Jurkat, Clone E6-1 (cell line): ENCODE measurements at regions not wholly inside any gene's neighbourhood (a gene's known extent, or its start where the extent isn't known, plus 50 kb on each side); places are given as distances from the start of the nearest gene placed in this dataset.

Source experiments
- DNase-seq: peaks from one replicate; pipeline ENCODE4 v3.0.0-alpha.2; 2011; ENCODE audit warnings: low read depth, low spot score
- H3K4me3 ChIP-seq: 2 replicates; pipeline ENCODE4 v1.5.1; 2011; ENCODE audit warnings: mild to moderate bottlenecking, low read length, control low read depth, moderate library complexity

DNA sequence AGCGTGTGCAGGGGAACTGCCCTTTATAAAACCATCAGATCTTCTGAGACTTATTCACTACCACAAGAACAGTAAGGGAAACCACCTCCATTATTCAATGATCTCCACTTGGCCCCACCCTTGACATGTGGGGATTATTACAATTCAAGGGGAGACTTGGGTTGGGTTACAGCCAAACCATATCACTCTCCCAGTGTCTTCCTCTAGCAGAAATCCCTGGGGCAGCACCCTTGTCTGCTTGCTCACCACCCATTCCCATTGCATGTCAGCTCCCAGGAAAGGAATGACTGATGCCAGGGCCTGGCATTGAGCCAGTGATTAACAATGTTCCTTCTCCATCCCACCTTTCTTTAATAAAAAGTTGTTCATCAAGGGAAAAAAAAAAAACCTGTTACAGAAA, 199.0 kb downstream of the IRX1 start:
- H3K4me3 ChIP-seq, result no peak overlapping the region
- no peak for DNase-seq

DNA sequence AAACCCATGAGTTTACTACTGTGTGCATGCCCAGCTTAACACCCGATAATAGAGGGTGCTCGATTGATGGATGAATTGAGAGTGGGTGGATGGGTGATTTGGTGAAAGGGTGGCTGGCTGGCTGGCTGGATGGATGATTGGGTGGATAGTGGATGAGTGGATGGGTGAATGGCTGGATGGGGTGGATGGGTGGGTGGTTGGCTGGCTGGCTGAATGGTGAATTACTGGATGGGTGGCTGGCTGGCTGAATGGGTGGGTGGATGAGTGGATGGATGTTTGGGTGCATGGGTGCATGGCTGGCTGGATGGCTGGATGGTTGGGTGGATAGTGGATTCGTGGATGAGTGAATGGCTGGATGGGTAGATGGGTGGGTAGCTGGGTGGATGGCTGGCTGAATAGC, 201.1 kb downstream of the IRX1 start:
- no peak for DNase-seq

DNA sequence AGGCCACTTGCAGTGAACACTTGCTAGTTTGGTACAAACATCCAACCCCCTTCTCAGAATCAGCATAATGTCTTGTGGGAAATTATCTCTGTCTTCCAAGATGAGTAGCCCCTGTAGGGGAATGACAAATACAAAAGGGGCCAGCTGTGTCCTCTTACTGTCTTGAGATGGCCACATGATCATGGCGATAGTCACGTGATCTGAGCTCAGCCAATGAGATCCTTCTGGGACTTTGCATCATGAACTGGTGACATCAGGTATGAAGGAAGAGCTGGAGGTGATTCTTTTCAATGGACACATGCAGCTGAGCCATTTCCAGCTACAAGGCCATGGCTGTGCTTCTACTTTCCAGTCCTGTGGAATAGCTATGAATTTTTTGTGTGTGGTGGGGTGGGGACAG, 206.3 kb downstream of the IRX1 start:
- DNase-seq, result no peak
- no peak overlapping the region for H3K4me3 ChIP-seq

More for the DNA sequence above, 201.1 kb downstream of the IRX1 start:
- no peak overlapping the region for H3K4me3 ChIP-seq

DNA sequence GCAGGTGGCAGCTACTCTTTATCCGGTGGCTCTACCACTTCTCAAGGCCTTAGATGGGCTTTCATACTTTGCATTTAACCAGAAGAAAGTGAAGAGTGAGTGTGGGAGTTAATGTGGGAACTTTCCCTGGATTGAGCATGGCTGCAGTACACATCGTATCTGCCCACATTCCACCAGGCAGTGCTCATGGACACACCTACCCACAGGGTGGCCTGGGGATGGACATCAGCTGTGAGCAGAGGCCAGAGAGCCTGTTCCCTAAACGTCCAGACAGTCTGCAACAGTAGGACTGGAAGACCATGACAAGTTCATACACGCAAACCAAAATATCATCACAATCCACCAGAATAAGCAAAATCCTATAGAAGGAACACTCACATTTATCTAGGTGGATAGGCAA, 213.8 kb downstream of the IRX1 start:
- no peak overlapping the region for H3K4me3 ChIP-seq
- DNase-seq, result no peak

DNA sequence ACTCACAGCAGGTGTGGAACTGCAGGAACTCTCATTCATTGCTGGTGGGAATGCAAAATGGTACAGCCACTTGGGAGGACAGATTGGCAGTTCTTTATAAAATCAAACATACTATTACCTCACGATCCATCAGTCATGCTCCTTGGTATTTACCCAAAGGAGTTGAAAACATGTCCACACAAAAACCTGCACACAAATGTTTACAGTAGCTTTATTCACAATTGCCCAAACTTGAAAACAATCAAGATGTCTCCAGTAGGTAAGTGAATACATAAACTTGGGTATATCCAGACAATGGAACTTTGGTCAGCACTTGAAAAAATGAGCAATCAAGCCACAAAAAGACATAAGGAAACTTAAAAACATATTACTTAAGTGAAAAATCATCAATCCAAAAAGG, 215.5 kb downstream of the IRX1 start:
- no peak overlapping the region for H3K4me3 ChIP-seq
- no peak for DNase-seq

DNA sequence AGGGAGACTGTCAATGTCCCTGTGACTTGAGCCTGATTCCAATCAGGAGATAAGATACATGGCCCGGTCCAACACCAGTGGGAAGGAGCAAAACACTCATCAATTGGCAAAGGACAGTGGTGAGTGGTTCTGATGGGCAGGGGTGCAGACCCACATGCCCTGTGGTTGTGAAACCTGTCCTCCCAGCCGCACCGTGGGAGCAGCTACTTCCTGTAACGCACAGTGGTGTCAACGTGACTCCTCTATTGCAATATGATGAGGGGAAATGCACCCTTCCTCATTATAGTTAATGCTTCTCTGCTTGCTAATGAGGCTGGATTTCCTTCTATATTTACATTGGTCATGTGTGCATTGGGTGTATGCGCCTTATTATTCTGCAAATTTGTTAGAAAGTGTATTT, 223.0 kb downstream of the IRX1 start:
- peak; percentile 12 for DNase-seq
- no peak overlapping the region for H3K4me3 ChIP-seq

DNA sequence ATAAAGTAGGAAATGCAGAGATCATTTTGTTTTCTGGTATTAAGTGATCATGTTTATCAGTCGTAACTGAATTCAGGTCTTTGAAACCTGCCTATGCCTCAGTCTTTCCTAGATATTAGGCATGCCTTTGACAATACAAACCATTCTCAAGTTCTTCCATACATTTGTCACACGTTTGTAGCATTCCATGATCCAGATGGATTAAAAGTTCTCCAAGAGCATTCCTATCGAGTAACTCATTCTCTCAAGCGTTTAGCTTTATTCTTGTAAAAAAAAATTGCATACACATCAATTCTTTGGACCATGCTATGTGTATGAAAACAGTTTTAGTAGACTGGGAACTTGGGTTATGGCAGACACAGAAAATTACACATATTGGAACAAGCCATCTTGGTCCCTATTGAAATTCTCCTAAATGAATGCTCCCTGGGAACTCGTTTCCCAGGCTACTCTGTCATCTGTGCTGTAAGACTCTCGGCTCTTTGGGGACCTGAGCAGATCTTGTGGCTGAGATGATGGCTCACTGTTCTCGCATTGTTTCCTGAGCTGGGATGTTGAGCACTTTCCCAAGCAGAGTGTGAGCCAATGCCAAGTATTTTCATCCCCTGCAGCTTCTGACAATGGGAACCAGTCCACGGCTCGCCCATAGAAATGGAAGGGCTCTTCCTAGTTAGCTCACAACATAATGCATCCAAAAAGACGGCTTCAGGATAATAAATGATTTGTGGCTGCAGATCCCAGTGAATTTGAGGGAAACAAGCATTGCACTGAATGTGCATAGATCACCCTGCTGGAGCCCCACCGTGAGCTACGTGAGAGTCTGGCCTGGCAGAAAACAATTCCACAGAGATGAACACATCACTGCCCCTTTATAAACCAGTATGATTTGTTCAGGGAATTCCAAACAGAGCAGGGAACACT, 230.2 kb downstream of the IRX1 start:
- no peak overlapping the region for H3K4me3 ChIP-seq
- DNase-seq, result no peak

DNA sequence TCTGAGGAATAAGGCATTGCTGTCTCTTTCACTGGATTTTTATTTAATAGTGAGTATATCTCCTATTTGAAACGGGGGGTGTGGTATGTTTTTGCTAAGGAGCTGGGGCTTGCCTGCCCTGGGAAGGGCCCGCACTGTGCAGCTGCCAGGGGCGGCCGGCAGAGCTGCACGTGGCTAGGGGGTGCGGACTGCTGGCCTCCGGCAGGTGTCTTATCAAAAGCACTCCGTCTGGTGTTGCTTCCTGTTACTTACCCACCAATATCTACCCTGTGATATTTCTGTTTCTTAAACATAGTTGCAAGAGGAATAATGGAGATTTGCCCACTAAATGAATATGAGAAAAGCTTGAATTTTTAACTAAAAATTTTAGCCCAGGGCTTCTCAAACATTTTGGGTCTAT, 232.0 kb downstream of the IRX1 start:
- peak; percentile 68 for DNase-seq
- no peak overlapping the region for H3K4me3 ChIP-seq

DNA sequence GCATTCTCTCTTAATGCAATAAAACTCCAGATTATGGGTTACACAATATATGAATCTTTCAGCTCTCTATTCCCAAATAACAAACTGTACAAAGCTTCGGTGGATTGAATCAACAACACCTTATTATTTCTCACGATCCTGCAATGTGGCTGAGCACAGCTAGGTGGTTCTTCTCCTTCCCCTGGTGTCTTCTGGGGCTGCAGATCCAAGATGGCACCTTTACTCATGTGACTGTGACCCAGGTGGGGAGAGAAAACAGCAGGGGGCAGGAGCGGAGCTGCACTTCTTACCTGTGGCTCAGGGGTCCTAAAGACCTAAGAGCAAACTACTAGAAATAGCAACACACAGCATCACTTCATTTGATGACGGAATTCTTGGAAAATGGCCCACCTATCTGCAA, 233.1 kb downstream of the IRX1 start:
- peak; percentile 20 for DNase-seq
- H3K4me3 ChIP-seq, result no peak overlapping the region

DNA sequence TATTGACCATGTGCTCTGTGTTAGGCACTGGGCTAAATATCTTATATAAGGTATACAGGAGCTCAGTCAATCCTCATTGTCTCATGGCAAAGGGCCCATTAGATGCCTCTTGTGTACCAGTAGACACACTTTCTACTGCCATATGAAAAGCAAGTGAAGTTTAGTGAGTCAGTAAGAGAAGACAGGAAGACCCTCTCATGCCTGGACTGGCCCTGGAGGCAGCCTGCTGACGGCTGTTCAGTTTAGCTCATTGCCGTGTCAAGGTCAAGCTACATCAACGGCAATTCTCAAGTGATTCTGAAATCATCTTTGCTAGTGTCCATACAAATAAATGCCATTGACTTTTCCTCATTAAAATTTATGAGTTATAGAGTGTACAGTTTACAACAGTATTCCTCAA, 237.9 kb downstream of the IRX1 start:
- no peak overlapping the region for H3K4me3 ChIP-seq
- DNase-seq, result no peak

DNA sequence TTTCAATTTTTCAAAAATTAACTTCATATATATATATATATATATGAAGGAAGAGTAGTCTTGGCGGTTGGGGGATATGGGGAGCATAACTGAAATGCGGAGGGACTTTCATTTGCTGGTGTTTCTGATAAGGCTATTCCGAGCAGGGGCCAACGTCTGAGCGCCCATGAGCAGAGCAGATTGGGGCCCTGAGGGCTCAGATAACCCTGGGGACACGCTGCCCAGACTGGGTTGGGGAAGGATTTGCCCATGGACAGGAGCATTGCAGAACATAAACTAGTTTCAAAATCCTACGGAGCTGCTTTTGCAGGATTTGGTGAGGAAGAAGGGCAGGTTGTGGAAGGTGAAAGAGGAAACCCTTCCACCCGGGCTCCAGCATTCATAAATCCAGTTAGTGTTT, 240.2 kb downstream of the IRX1 start:
- no peak overlapping the region for H3K4me3 ChIP-seq
- no peak for DNase-seq

DNA sequence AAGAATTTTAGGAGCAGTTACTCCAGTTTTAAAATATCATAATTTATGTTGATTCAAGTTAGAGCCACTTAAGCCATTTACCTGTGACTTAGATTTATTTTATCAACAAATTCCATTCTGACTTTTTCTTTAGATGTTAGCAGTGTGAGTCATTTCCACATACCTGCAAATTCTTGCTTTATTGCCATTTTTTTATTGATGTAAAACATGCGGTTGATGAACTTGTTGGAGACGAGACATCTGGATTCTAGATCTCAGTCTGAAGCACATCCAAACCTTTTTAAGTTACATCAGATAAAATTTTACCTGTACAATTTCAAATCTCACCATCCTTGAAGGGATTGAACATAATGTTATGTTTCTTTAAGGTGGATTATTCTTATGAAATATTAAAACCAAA, 240.9 kb downstream of the IRX1 start:
- no peak overlapping the region for H3K4me3 ChIP-seq
- DNase-seq, result no peak

DNA sequence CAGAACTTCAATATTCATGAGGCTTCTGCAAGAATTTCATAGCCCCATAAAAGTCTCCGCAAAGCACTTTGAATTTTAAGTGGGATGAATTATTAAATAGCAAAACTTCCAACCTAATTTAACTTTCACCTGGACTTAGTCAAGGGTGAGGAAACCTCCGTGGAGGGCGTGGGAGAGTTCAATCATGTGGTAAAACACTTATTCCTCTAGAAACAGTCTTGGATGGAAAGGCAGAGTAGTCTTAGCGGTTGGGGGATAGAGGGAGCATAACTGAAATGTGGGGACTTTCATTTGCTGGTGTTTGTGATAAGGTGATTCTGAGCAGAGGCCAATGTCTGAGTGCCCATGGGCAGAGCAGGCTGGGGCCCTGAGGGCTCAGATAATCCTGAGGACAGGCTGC, 241.9 kb downstream of the IRX1 start:
- no peak overlapping the region for H3K4me3 ChIP-seq
- DNase-seq, result no peak

DNA sequence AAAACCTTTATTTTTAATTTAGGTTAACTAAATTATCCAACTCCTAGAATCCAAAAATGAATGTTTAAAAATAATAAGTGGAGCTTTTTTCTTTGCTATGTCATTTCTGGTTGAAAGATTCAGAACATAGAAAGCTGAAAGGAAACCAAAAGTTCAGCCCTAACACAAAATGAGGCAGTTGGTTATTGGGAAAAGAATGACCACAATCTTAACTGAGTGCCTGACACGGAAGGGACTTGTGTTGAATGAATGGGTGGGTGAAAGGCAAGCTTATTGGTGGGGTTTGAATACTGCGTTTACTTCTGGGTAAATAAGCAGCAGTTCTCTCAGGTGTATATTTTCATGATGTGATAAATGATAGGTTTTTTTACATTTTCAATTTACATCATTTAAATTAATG, 243.5 kb downstream of the IRX1 start:
- no peak for DNase-seq
- H3K4me3 ChIP-seq, result no peak overlapping the region

DNA sequence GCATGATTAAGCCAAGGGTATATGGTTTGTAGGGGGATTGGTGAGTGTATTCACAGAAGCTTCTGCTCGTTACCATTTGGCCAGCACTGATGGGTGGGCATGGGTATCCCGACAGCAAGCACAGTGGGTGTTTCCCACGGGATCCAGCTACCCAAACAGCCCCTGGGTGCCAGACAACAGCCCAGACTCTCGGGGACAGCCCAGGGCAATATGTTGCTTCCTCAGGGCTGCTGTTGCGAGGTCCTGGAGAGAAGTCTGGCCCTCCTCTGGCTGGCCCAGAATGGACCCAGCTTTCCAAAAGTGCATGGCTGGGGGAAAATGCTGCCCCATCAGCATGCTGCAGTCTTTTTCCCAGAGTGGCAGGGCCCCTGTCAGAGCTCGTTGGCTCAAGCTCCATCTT, 247.0 kb downstream of the IRX1 start:
- DNase-seq, result no peak
- H3K4me3 ChIP-seq, result no peak overlapping the region

DNA sequence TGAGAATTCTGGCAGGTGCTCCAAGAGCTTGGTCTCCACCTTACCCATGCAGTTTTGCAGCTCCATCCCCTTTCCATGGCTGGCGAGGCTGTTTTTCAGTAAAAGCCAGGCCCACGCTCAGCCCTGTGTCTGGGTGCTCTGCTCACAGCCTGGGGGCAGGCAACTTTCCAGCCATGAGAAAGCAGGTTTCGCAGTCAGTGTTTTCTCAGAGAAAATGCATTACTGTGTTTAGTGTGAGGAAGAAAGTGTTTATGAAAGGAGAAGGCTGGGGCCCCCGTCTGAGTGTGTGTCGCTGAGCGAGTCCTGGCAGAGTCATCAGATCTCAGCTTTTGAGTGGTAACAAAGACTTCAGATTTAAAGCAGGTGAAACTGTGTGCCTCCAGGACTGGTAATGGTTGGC, 248.1 kb downstream of the IRX1 start:
- no peak for DNase-seq

DNA sequence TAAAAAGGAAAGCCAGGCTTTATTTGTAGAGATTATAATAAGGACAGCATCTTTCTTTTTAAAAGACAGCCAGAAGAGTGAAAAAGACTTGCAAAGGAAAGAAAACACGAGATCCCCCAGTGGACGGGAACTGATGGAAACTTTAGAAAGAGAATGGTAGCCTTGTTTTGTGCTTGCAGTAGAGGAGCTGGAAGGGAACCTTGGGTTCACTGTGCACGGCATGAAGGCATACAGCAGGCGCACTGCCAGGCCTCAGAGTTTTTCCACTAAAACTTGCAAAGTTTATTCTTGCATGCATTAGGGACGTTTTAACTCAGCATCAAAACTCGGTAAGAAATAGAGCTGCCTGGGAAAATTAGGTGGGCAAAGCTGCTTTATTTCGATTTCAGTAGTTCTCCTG, 248.6 kb downstream of the IRX1 start:
- DNase-seq, result no peak
- H3K4me3 ChIP-seq, result no peak overlapping the region

More for the DNA sequence above, 248.1 kb downstream of the IRX1 start:
- H3K4me3 ChIP-seq, result no peak overlapping the region

DNA sequence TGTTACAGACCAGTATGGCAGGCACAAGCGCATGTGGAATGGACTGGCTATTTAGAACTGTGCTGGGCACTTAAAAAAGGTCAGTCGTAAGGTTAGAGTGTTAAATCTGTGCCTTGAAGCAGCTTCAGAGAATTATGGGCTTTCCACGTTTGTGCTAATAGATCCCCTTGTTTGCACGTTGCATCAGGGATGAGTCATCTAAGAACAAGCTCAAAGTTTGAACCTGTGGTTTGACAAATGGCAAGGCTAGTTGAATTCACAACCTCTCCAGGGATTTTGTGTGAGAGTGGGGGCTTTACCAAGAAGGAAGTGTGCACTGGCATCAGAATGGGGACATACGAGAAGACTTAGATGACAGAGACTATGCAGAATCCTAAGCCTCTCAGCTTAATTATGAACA, 249.6 kb downstream of the IRX1 start:
- H3K4me3 ChIP-seq, result no peak overlapping the region
- no peak for DNase-seq

DNA sequence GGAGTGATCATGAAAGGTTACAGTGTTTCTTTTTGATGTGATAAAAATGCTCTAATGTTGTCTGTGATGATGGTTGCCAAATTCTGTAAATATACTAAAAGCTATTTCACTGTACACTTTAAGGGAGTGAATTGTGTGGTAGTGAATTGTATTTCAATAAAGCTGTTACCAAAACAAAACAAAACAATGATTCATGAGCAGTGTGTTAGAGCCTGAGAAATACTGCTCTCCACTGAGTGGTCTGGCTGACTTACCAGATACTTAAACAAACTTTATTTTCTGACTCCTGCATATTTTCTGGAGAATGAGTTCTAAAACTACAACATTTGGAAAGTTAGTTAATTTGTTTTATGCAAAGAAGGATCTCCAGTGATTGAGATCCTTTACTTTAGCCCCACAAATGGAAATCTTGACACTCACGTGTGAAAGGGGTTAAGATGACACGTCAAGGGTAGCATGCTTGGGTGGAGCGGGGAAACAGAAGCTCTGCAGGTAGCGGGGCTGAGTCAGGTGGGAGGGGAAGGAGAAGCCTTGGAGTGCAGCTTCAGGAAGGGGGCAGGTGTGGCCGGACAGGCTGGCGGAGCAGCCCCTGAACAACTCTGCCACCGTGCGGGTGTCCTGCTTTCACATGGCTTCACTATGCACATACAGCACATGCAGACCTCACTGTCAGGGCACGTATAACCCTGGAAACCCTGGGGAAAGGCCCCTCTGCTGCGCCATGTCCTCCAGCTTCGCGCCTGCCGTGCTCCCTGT, 256.7 kb downstream of the IRX1 start:
- no peak for DNase-seq
- no peak overlapping the region for H3K4me3 ChIP-seq

DNA sequence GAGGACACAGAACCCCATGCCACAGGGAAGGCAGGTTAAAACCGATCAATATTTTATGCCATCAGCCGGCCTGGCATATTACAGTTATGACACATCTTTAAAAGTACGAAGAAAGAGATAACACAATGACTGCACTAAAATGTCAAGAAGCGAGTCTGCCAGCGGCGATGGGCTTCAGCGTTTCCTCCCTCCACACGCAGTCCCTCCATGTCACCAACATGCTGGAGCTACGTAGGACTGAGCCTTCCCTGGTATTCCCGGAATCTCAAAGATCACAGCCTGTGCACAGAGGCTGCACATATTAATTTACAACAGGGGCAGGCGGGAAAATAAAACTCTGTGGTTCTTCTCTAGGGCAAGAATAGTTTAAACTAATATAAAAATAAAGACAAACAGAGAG, 257.7 kb downstream of the IRX1 start:
- H3K4me3 ChIP-seq, result no peak overlapping the region
- DNase-seq, result no peak
